ENCODE measurements at regions not wholly inside any gene's neighbourhood (a gene's known extent, or its start where the extent isn't known, plus 50 kb on each side); places are given as distances from the start of the nearest gene placed in this dataset.
"Not testable (repeated sequence)": the region's sequence is repeated elsewhere in the genome, so short reads cannot be mapped to it uniquely, and the experiment has no call there.

DNA sequence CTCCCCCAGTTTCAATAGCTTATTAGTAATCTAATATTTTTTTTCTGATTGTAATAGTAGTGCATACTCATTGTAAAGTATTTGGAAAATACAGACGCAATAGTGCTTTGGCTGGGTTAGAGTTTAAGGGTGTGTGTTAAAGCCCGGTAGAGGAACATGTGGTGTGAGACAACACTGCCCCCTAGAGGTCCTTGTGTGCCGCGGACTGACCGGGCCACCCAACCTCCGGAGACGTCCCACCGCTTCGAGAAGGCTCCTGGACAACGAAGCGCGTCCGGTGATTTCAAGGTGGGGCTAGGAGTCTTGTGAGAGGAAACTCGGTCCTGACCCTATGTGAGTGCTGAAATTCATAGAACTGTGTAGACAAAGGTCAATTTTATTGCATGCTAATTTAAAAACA, 68.6 kb upstream of the MINPP1 start:
- dilution Hi-C loops (cut with MboI; ENCODE audit: extremely low pct_ligation_motif_present, low sequenced_read_pairs); H3K9me3 ChIP-seq (ENCODE audit: control insufficient read depth, low read depth, low read length); DNase-seq (ENCODE audit: low read depth, low spot score); H3K79me2 ChIP-seq (ENCODE audit: control insufficient read depth, insufficient read depth, low read length); H4K20me1 ChIP-seq (ENCODE audit: control insufficient read depth, extremely low read depth, insufficient read depth, low read length); H3K27ac ChIP-seq (ENCODE audit: control insufficient read depth, insufficient read depth, low read length); H3K4me1 ChIP-seq (ENCODE audit: control insufficient read depth, extremely low read depth, insufficient read depth, low read length); FAIRE-seq; H2AFZ ChIP-seq (ENCODE audit: control insufficient read depth, low read length); H3K4me3 ChIP-seq (ENCODE audit: control insufficient read depth in 2 of 3, extremely low read depth in 1 of 3, insufficient read depth in 2 of 3, low read depth in 1 of 3, low read length in 3 of 3); H3K27me3 ChIP-seq (ENCODE audit: control insufficient read depth, extremely low read depth, insufficient read depth, low read length); H3K9me1 ChIP-seq (ENCODE audit: control insufficient read depth, extremely low read depth, insufficient read depth, low read length); H3K36me3 ChIP-seq (ENCODE audit: control insufficient read depth in 2 of 2, extremely low read depth in 1 of 2, insufficient read depth in 2 of 2, low read length in 2 of 2); H3K4me2 ChIP-seq (ENCODE audit: control insufficient read depth, extremely low read depth, insufficient read depth, low read depth, low read length); H3K9ac ChIP-seq (ENCODE audit: control insufficient read depth, extremely low read depth, insufficient read depth, low read length): not testable (repeated sequence)

DNA sequence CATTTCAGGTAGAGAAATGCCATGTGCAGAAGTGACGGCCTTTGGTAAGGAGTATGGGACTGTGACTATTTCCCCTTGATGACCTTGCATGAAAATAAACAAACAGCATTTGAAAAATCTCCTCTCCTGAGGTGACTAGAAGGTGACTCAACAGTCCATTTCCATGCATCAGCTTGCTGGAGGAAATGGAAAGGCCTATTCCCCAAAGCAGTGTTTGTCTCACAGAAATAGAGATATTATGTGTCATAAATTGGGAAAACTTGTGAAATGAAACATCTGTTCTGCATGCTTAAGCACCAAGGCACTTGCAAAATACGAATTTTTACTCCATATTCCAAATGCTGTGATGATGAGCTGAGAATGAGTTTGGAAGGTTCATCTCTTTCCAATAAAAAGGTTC, 67.2 kb upstream of the MINPP1 start:
- H3K27ac ChIP-seq (ENCODE audit: control insufficient read depth, insufficient read depth, low read length); H3K4me1 ChIP-seq (ENCODE audit: control insufficient read depth, extremely low read depth, insufficient read depth, low read length); dilution Hi-C loops (cut with MboI; ENCODE audit: extremely low pct_ligation_motif_present, low sequenced_read_pairs); H3K9ac ChIP-seq (ENCODE audit: control insufficient read depth, extremely low read depth, insufficient read depth, low read length); H4K20me1 ChIP-seq (ENCODE audit: control insufficient read depth, extremely low read depth, insufficient read depth, low read length); H3K79me2 ChIP-seq (ENCODE audit: control insufficient read depth, insufficient read depth, low read length); H3K4me2 ChIP-seq (ENCODE audit: control insufficient read depth, extremely low read depth, insufficient read depth, low read depth, low read length); H3K4me3 ChIP-seq (ENCODE audit: control insufficient read depth in 2 of 3, extremely low read depth in 1 of 3, insufficient read depth in 2 of 3, low read depth in 1 of 3, low read length in 3 of 3); H2AFZ ChIP-seq (ENCODE audit: control insufficient read depth, low read length); H3K27me3 ChIP-seq (ENCODE audit: control insufficient read depth, extremely low read depth, insufficient read depth, low read length); H3K9me1 ChIP-seq (ENCODE audit: control insufficient read depth, extremely low read depth, insufficient read depth, low read length); H3K9me3 ChIP-seq (ENCODE audit: control insufficient read depth, low read depth, low read length); FAIRE-seq; H3K36me3 ChIP-seq (ENCODE audit: control insufficient read depth in 2 of 2, extremely low read depth in 1 of 2, insufficient read depth in 2 of 2, low read length in 2 of 2): not testable (repeated sequence)
- DNase-seq (ENCODE audit: low read depth, low spot score): peak; percentile 15
